ENCODE measurements at regions not wholly inside any gene's neighbourhood (a gene's known extent, or its start where the extent isn't known, plus 50 kb on each side); places are given as distances from the start of the nearest gene placed in this dataset.

DNA sequence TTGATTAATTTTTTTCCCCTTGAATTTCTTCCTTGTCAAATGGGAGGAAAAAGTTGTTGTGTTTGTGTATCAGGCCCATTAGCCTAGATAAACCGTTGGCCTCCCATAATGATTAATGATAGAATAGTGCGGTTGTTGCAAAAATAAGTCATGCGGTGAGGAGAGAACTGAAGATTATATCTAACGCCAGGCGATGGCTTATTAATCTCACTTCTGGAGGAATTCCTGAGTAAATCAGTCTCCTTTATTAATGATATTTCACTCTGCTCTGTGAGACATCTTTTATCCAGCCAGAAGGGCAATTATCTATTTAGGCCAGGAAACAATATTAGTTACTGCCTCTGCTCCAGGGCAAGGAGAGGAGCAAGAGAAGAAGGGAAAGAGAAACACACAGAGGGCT, 107.3 kb downstream of the IRX5 start:
- Histone ChIP-seq H3K27me3 (no peaks in the 10 kb centered on the region), H3K9me3 (ENCODE audit: low read depth) (no peaks in the 10 kb centered on the region), H3K4me1 (ENCODE audit: low read depth) (no peaks in the 10 kb centered on the region), H3K4me3 (no peak overlapping the region), H3K36me3 (no peaks in the 10 kb centered on the region), H3K27ac (no peak overlapping the region)
- TF ChIP-seq, protein P1, sequence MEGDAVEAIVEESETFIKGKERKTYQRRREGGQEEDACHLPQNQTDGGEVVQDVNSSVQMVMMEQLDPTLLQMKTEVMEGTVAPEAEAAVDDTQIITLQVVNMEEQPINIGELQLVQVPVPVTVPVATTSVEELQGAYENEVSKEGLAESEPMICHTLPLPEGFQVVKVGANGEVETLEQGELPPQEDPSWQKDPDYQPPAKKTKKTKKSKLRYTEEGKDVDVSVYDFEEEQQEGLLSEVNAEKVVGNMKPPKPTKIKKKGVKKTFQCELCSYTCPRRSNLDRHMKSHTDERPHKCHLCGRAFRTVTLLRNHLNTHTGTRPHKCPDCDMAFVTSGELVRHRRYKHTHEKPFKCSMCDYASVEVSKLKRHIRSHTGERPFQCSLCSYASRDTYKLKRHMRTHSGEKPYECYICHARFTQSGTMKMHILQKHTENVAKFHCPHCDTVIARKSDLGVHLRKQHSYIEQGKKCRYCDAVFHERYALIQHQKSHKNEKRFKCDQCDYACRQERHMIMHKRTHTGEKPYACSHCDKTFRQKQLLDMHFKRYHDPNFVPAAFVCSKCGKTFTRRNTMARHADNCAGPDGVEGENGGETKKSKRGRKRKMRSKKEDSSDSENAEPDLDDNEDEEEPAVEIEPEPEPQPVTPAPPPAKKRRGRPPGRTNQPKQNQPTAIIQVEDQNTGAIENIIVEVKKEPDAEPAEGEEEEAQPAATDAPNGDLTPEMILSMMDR (IDR thresholded peaks at IDR 0.05; ENCODE audit: low read depth, low read length): no peak
- DNase-seq (ENCODE audit: low read depth in 1 of 2, low spot score in 1 of 2): no peak

DNA sequence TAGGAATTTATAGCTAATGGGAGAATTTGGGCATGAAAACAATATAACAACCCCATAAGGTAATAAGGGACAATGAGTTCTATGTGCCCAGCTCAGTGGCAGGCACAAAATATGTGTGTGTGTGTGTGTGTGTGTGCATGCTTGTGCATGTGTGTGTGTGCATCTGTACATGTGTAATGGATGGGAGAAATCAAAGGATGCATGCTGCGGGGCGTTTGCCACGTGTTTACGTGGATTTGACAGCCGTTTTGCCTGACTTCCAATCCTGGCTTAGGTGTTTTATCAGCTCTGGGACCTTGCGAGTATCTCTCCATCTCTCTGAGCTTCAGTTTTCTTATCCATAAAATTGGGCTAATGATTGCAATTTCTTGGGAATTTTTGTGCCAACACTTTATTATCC, 108.4 kb downstream of the IRX5 start:
- no peak for DNase-seq (ENCODE audit: low read depth in 1 of 2, low spot score in 1 of 2)
- H3K27me3 ChIP-seq: no peaks in the 10 kb centered on the region
- H3K9me3 ChIP-seq (ENCODE audit: low read depth): no peaks in the 10 kb centered on the region
- H3K4me3 ChIP-seq: no peak overlapping the region
- TF ChIP-seq, protein P1 (IDR thresholded peaks at IDR 0.05; ENCODE audit: low read depth, low read length): no peak
- no peaks in the 10 kb centered on the region for H3K4me1 ChIP-seq (ENCODE audit: low read depth)
- no peaks in the 10 kb centered on the region for H3K36me3 ChIP-seq
- no peak overlapping the region for H3K27ac ChIP-seq

DNA sequence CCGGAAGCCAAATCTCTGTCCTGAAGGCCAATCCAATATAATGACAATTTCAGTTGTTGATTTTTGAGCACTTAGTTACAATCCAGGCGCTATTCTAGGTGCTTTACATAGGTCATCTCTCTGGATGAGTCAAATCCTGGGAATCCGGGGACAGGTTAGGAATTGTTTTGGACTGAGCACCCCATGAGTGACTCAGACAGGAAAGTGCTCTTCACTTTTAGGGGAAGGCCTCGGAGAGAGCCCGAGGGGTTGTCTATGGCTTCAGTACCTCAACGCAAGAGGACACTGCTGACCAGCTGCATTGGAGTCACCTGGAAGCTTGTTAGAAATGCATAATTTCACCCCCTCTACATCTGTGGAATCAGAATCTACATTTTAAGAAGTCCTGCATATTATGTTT, 108.8 kb downstream of the IRX5 start:
- H3K9me3 ChIP-seq (ENCODE audit: low read depth): no peaks in the 10 kb centered on the region
- no peak overlapping the region for H3K27ac ChIP-seq
- TF ChIP-seq, protein P1 (IDR thresholded peaks at IDR 0.05; ENCODE audit: low read depth, low read length): no peak
- H3K36me3 ChIP-seq: no peaks in the 10 kb centered on the region
- no peaks in the 10 kb centered on the region for H3K4me1 ChIP-seq (ENCODE audit: low read depth)
- DNase-seq (ENCODE audit: low read depth in 1 of 2, low spot score in 1 of 2): no peak
- H3K4me3 ChIP-seq: no peak overlapping the region
- H3K27me3 ChIP-seq: no peaks in the 10 kb centered on the region

DNA sequence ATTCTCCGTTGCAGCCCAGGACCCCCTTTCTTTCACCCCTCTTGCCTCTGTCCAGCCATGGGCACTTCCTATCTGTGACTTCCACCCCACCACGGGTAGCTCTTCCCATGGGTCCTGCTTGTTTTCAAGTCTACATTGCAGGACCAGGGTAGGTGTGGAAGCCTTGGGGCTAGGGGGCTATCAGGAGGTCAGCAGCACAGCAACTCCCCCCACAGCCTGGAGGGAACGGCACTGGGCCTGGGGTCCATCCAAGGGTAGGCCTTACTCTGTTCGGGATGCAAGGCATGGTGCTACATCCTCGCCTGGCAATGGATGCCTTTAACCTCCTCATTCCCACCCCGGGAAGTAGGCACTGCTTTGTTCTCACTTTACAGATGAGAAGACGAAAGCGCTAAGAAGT, 109.3 kb downstream of the IRX5 start:
- TF ChIP-seq, protein P1 (IDR thresholded peaks at IDR 0.05; ENCODE audit: low read depth, low read length): no peak

DNA sequence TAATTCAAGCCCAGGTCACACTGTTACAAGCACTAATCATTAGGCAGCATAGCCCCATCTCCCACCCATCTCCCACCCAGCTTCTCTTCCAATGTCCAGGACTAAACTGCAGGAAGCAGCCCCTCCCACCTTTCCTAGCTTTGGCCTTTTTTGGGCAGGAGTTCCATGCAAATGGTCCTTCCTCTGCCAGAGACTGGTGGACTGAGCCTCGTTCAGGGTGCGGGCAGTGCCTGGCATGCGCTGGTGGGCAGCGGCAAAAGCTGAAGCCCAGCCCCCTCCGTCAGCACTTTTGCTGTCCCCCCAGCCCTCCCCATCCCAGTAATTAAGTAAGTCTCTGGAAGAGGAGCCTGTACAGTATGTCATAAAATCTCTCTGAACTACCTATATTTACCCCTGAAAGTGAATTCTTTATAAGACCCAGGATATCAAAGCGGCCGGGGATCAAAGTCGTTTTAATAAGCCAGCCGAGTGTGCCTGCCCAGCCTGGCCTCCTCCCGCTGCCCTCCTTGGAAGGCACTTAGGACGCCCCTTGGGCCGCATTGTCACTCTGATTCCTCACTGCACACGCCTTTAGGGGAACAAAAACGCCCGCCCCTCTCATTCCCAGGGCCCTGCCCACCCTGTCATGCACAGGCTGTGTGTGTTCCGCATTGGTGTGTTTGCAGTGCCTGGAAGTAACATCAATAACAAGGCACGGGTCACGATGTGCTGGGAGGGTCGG, 109.9 kb downstream of the IRX5 start:
- no peaks in the 10 kb centered on the region for H3K4me1 ChIP-seq (ENCODE audit: low read depth)
- TF ChIP-seq, protein P1 (IDR thresholded peaks at IDR 0.05; ENCODE audit: low read depth, low read length): no peak

More for the DNA sequence above, 109.3 kb downstream of the IRX5 start:
- DNase-seq (ENCODE audit: low read depth in 1 of 2, low spot score in 1 of 2): no peak
- H3K27me3 ChIP-seq: no peaks in the 10 kb centered on the region
- no peaks in the 10 kb centered on the region for H3K36me3 ChIP-seq
- H3K4me1 ChIP-seq (ENCODE audit: low read depth): no peaks in the 10 kb centered on the region
- no peaks in the 10 kb centered on the region for H3K9me3 ChIP-seq (ENCODE audit: low read depth)
- no peak overlapping the region for H3K27ac ChIP-seq
- no peak overlapping the region for H3K4me3 ChIP-seq

More for the DNA sequence above, 109.9 kb downstream of the IRX5 start:
- no peak for DNase-seq (ENCODE audit: low read depth in 1 of 2, low spot score in 1 of 2)
- Histone ChIP-seq H3K4me3 (no peak overlapping the region), H3K27me3 (no peaks in the 10 kb centered on the region), H3K9me3 (ENCODE audit: low read depth) (no peaks in the 10 kb centered on the region), H3K36me3 (no peaks in the 10 kb centered on the region), H3K27ac (no peak overlapping the region)

Measured in cardiac muscle cell (in vitro differentiated cells and primary cell).